D721Med (cell line): ENCODE measurements at regions not wholly inside any gene's neighbourhood (a gene's known extent, or its start where the extent isn't known, plus 50 kb on each side); places are given as distances from the start of the nearest gene placed in this dataset.

Source experiments
- DNase-seq: peaks from one replicate; pipeline ENCODE4 v3.0.0; 2011; ENCODE audit warnings: low spot score; ENCODE audit not compliant: insufficient read length
- FAIRE-seq: peaks from 2 replicates; lab custom pipeline; 2011; peaks lifted over from hg19 to GRCh38; lab: Jason Lieb, UNC
- CTCF ChIP-seq: IDR thresholded peaks from 2 replicates; pipeline ENCODE4 v1.5.1; 2012; ENCODE audit warnings: mild to moderate bottlenecking, control low read depth; ENCODE audit not compliant: insufficient read depth; ENCODE audit errors: missing control alignments

DNA sequence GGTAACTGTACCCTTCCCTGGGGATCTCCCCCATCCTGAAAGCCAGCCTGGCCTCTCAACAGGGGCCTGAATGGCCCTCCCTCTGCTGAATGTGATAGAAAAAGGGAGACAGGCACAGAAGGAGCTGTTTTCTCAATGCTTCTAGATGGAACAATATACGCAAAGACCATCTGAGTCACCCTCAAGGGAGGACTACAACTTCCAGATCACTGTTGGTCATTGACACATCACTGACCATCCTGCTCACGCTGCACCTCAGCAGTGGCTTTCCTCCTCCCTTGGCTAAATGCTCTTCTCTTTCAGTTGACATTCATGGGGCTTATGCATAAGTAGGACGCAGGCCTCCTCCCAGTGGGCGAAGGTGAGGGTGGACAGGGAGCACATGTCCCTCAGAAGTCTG is 112.2 kb upstream of the SHB start:
- TF ChIP-seq CTCF, result no peak
- FAIRE-seq, result no peak
- no peak for DNase-seq

- FAIRE-seq, result no peak
- no peak for TF ChIP-seq CTCF
- DNase-seq, result no peak
Measured at GRCh38 chr9:38180656-38181055, 111.6 kb upstream of the SHB start.

DNA sequence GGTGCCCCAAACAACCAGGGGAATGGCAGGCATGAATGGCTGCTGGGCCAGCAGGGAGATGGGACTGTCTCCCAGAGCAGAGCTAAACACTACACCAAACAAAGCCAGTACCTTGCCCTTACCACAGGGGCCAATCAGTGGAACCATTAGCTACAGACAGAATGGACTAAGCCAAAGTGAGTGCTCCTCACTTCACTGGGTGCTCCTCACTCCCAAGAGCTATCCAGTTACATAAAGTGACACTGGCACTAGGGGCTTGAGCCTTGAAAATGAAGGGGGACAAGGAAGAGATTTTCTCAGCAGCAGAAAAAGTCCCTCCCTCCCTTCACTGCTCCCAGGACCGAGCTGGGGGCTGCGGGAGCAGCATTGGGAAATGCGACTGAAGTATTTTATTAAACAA is 110.9 kb upstream of the SHB start:
- FAIRE-seq (no peak), DNase-seq (no peak)
- TF ChIP-seq CTCF, result no peak

DNA sequence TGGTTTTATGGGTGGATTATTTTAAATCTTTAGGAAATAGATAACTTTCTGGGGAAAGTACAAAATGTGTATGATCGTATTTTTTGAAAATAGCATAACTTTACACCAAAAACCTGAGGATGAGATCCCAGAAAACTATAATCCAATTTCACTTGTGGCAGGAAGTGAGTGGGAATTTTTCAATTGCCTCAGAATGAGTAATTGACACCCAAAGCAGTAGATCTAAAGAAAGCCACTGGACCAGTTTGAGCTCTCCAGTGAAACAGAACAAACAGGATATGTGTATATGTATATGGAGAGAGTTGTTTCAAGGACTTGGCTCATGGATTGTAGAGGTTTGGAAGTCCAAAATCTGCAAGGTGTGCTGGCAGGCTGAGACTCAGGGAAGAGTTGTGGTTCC is 109.2 kb upstream of the SHB start:
- TF ChIP-seq CTCF, result no peak
- DNase-seq (no peak), FAIRE-seq (no peak)

GRCh38 chr9:38177680-38178079 is 108.7 kb upstream of the SHB start:
- DNase-seq, result no peak
- FAIRE-seq, result no peak

DNA sequence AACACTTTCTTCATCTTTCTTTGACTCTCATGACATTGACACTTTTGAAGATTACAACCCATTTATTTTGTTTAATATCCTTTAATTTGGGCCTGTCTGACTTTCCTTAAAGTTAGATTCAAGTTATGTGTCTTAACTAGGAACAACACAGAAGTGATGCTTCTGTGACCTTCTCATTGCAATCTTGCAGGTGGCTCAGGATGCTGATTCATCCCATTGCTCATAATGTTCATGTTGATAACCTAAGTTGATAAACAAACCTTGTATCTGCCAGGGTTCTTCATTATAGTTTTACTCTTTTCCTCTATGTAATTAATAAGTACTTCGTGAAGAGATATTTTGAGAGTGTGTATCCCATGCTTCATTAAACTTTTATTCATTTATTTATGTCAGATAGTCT is 107.2 kb upstream of the SHB start:
- DNase-seq, result no peak
- TF ChIP-seq CTCF, result no peak
- FAIRE-seq, result no peak

More at GRCh38 chr9:38177680-38178079, 108.7 kb upstream of the SHB start:
- no peak for TF ChIP-seq CTCF

GRCh38 chr9:38175423-38175822 is 106.4 kb upstream of the SHB start:
- TF ChIP-seq CTCF, result no peak
- no peak for DNase-seq
- FAIRE-seq, result no peak
